WERI-Rb-1 (cell line): ENCODE measurements at regions not wholly inside any gene's neighbourhood (a gene's known extent, or its start where the extent isn't known, plus 50 kb on each side); places are given as distances from the start of the nearest gene placed in this dataset.

ENCODE experiments used
- DNase-seq: peaks from one replicate; pipeline ENCODE4 v3.0.0-alpha.2; 2020
- H3K27ac ChIP-seq: fragments of 250-450 bp; sonication (Bioruptor Pico); 2 replicates; pipeline ENCODE4 v1.5.1; 2020; ENCODE audit warnings: mild to moderate bottlenecking, moderate library complexity
- H3K27me3 ChIP-seq: fragments of 250-450 bp; sonication (Bioruptor Pico); 2 replicates; pipeline ENCODE4 v1.5.1; 2021; ENCODE audit warnings: mild to moderate bottlenecking, low read depth, moderate library complexity; ENCODE audit not compliant: insufficient read depth, severe bottlenecking
- H3K36me3 ChIP-seq: fragments of 250-450 bp; sonication (Bioruptor Pico); 2 replicates; pipeline ENCODE4 v1.5.1; 2020; ENCODE audit warnings: mild to moderate bottlenecking, moderate library complexity
- H3K4me3 ChIP-seq: 2 replicates; pipeline ENCODE4 v1.5.1; 2011; ENCODE audit warnings: low read depth, mild to moderate bottlenecking, control low read depth, low read length
- H3K9me3 ChIP-seq: fragments of 250-450 bp; sonication (Bioruptor Pico); 2 replicates; pipeline ENCODE4 v1.5.1; 2021; ENCODE audit warnings: mild to moderate bottlenecking, moderate library complexity; ENCODE audit not compliant: severe bottlenecking
- CTCF ChIP-seq: IDR thresholded peaks from 2 replicates; pipeline ENCODE4 v1.5.1; 2011; ENCODE audit warnings: low read depth, mild to moderate bottlenecking, control low read depth, inconsistent platforms, low read length

- DNase-seq: no peak
- no peak overlapping the region for H3K27ac ChIP-seq
- no peak for TF ChIP-seq CTCF
Observed at GRCh38 chr14:58750321-58751269, 112.8 kb downstream of the DACT1 start.

GRCh38 chr14:58751788-58752187, 114.0 kb downstream of the DACT1 start:
- Histone ChIP-seq H3K9me3 (no peaks in the 10 kb centered on the region), H3K36me3 (no peaks in the 10 kb centered on the region), H3K4me3 (no peak overlapping the region), H3K27ac (no peak overlapping the region), H3K27me3 (no peaks in the 10 kb centered on the region)
- no peak for TF ChIP-seq CTCF
- DNase-seq: no peak

More at GRCh38 chr14:58750321-58751269, 112.8 kb downstream of the DACT1 start:
- H3K9me3 ChIP-seq: no peaks in the 10 kb centered on the region
- no peak overlapping the region for H3K4me3 ChIP-seq
- no peaks in the 10 kb centered on the region for H3K27me3 ChIP-seq
- no peaks in the 10 kb centered on the region for H3K36me3 ChIP-seq

GRCh38 chr14:58752289-58752688, 114.5 kb downstream of the DACT1 start:
- DNase-seq: no peak
- Histone ChIP-seq H3K27me3 (no peaks in the 10 kb centered on the region), H3K4me3 (no peak overlapping the region), H3K36me3 (no peaks in the 10 kb centered on the region), H3K27ac (no peak overlapping the region), H3K9me3 (no peaks in the 10 kb centered on the region)
- no peak for TF ChIP-seq CTCF

- Histone ChIP-seq H3K9me3 (no peaks in the 10 kb centered on the region), H3K36me3 (no peaks in the 10 kb centered on the region), H3K27me3 (no peaks in the 10 kb centered on the region), H3K27ac (no peak overlapping the region), H3K4me3 (no peak overlapping the region)
- no peak for DNase-seq
- TF ChIP-seq CTCF: no peak
Observed at GRCh38 chr14:58752771-58753201, 115.0 kb downstream of the DACT1 start.

- DNase-seq: no peak
- no peak overlapping the region for H3K4me3 ChIP-seq
- TF ChIP-seq CTCF: no peak
- no peaks in the 10 kb centered on the region for H3K27me3 ChIP-seq
- H3K36me3 ChIP-seq: no peaks in the 10 kb centered on the region
- no peak overlapping the region for H3K27ac ChIP-seq
- H3K9me3 ChIP-seq: no peaks in the 10 kb centered on the region
Observed at GRCh38 chr14:58755031-58755925, 117.5 kb downstream of the DACT1 start.
